SK-N-SH treated with all-trans-retinoic acid at 6 μM for 48 hours (cell line): ENCODE measurements at regions not wholly inside any gene's neighbourhood (a gene's known extent, or its start where the extent isn't known, plus 50 kb on each side); places are given as distances from the start of the nearest gene placed in this dataset.

Experiments used
- GLIS3 ChIP-seq: fragments of 250-450 bp; sonication (Bioruptor Pico); IDR thresholded peaks from 2 replicates; pipeline ENCODE4 v1.5.0; 2020; ENCODE audit warnings: mild to moderate bottlenecking, moderate library complexity
- RARB ChIP-seq: fragments of 250-450 bp; sonication (Bioruptor Pico); IDR thresholded peaks from 2 replicates; pipeline ENCODE4 v1.8.0; 2021; ENCODE audit warnings: mild to moderate bottlenecking, moderate library complexity
- TF ChIP-seq, protein P1 (sequence below): fragments of 250-450 bp; sonication (Bioruptor Pico); IDR thresholded peaks from 2 replicates; pipeline ENCODE4 v1.8.0; 2021; ENCODE audit warnings: low read depth, mild to moderate bottlenecking, moderate library complexity, borderline replicate concordance

DNA sequence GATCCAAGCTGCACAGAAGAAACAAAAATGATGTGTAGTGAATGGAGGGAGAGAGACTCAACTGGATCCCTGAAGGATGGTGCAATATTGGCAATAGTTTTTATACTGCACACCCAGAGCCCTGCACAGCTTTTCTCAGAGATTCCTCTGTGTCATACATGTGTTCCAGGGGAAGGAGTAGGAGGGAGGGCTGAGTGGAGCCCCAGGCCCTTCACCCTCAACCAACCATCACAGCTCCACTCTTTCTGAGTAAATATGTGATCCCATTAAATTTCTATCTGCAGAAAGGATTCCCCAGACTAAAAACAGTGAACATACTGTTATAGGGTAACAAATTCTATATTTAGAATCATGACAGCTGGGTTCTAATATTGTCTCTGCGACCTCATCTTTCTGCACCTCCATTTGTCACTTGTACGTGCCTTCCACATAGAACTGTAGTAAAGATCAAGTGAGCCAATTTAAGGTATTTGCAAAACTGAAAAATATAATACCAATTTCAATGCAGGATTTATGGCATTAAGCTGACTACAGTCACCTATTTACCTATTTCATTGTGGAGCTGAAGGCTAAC, 421.4 kb upstream of the NRSN1 start:
- TF ChIP-seq GLIS3 (CRISPR knock-in tag) = no peak
- TF ChIP-seq RARB (CRISPR knock-in tag) = no peak
- TF ChIP-seq, protein P1, sequence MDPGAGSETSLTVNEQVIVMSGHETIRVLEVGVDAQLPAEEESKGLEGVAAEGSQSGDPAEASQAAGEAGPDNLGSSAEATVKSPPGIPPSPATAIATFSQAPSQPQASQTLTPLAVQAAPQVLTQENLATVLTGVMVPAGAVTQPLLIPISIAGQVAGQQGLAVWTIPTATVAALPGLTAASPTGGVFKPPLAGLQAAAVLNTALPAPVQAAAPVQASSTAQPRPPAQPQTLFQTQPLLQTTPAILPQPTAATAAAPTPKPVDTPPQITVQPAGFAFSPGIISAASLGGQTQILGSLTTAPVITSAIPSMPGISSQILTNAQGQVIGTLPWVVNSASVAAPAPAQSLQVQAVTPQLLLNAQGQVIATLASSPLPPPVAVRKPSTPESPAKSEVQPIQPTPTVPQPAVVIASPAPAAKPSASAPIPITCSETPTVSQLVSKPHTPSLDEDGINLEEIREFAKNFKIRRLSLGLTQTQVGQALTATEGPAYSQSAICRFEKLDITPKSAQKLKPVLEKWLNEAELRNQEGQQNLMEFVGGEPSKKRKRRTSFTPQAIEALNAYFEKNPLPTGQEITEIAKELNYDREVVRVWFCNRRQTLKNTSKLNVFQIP = no peak
